ENCODE measurements at regions not wholly inside any gene's neighbourhood (a gene's known extent, or its start where the extent isn't known, plus 50 kb on each side); places are given as distances from the start of the nearest gene placed in this dataset.

DNA sequence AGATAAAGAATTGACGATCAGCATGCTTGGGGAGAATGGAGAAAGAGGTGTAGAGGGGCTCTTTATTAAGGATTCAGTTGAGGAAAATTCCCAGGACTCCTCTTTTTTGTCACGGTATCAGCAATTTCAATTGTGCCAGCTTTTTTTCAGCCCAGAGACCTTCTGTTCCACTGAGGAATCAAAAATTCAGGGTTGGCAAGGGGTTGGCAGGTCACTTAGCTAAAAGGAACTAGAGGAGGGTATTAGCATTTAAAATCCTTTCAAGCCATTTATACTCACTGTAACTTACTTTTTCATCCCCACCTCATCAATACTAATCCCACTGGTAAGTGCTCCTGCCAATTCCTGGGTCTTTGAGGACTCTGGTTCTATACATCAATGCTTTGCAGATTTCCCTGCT is 757.5 kb upstream of the COBL start:
- no peak for TF ChIP-seq ZNF138 (tag by site-specific recombination; IDR thresholded peaks at IDR 0.05; ENCODE audit: borderline replicate concordance)
- TF ChIP-seq, protein P1, sequence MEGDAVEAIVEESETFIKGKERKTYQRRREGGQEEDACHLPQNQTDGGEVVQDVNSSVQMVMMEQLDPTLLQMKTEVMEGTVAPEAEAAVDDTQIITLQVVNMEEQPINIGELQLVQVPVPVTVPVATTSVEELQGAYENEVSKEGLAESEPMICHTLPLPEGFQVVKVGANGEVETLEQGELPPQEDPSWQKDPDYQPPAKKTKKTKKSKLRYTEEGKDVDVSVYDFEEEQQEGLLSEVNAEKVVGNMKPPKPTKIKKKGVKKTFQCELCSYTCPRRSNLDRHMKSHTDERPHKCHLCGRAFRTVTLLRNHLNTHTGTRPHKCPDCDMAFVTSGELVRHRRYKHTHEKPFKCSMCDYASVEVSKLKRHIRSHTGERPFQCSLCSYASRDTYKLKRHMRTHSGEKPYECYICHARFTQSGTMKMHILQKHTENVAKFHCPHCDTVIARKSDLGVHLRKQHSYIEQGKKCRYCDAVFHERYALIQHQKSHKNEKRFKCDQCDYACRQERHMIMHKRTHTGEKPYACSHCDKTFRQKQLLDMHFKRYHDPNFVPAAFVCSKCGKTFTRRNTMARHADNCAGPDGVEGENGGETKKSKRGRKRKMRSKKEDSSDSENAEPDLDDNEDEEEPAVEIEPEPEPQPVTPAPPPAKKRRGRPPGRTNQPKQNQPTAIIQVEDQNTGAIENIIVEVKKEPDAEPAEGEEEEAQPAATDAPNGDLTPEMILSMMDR (tag by site-specific recombination; IDR thresholded peaks at IDR 0.05) = no peak
- no peak for TF ChIP-seq OVOL3 (tag by site-specific recombination; IDR thresholded peaks at IDR 0.05)
- no peak for TF ChIP-seq OSR2 (tag by site-specific recombination; IDR thresholded peaks at IDR 0.05)
- TF ChIP-seq TCF7L2 (IDR thresholded peaks at IDR 0.05; ENCODE audit: borderline replicate concordance, low read depth, low read length) = no peak
- TF ChIP-seq ZNF133 (tag by site-specific recombination; IDR thresholded peaks at IDR 0.05) = no peak
- TF ChIP-seq, protein P2, sequence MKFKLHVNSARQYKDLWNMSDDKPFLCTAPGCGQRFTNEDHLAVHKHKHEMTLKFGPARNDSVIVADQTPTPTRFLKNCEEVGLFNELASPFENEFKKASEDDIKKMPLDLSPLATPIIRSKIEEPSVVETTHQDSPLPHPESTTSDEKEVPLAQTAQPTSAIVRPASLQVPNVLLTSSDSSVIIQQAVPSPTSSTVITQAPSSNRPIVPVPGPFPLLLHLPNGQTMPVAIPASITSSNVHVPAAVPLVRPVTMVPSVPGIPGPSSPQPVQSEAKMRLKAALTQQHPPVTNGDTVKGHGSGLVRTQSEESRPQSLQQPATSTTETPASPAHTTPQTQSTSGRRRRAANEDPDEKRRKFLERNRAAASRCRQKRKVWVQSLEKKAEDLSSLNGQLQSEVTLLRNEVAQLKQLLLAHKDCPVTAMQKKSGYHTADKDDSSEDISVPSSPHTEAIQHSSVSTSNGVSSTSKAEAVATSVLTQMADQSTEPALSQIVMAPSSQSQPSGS (tag by site-specific recombination; IDR thresholded peaks at IDR 0.05; ENCODE audit: low read depth) = no peak
- no peak for TF ChIP-seq YY2 (tag by site-specific recombination; IDR thresholded peaks at IDR 0.05)
- no peak for TF ChIP-seq ZNF292 (tag by site-specific recombination; IDR thresholded peaks at IDR 0.05; ENCODE audit: borderline replicate concordance, low read depth)
- no peak for TF ChIP-seq KLF16 (tag by site-specific recombination; IDR thresholded peaks at IDR 0.05)
- TF ChIP-seq ZNF571 (tag by site-specific recombination; IDR thresholded peaks at IDR 0.05) = no peak

Measured in HEK293 (cell line).